Sigmoid colon (tissue), 6 donors: ENCODE measurements at regions not wholly inside any gene's neighbourhood (a gene's known extent, or its start where the extent isn't known, plus 50 kb on each side); places are given as distances from the start of the nearest gene placed in this dataset.

ENCODE experiments used
- DNase-seq: peaks from one replicate; pipeline ENCODE4 v3.0.0-alpha.2; 2019
- H3K27ac ChIP-seq, 4 donors: fragments of 200-600 bp; sonication (generic); one replicate each; pipeline ENCODE4 v1.5.1; 2016 to 2019; ENCODE audit warnings: mild to moderate bottlenecking in 1 of 4
- H3K27me3 ChIP-seq, 3 donors: fragments of 200-600 bp; sonication (generic); one replicate each; pipeline ENCODE4 v1.5.1; 2019; ENCODE audit warnings: mild to moderate bottlenecking in 1 of 3
- H3K36me3 ChIP-seq, 4 donors: fragments of 200-600 bp; sonication (generic); one replicate each; pipeline ENCODE4 v1.5.1; 2016 to 2019
- H3K4me1 ChIP-seq, 4 donors: fragments of 200-600 bp; sonication (generic); one replicate each; pipeline ENCODE4 v1.5.1; 2017 to 2019
- H3K4me3 ChIP-seq, 4 donors: fragments of 200-600 bp; sonication (generic); one replicate each; pipeline ENCODE4 v1.5.1; 2017 to 2019; ENCODE audit warnings: mild to moderate bottlenecking in 2 of 4, moderate library complexity in 1 of 4
- H3K9me3 ChIP-seq, 4 donors: fragments of 200-600 bp in 3 of 4; sonication (generic) in 3 of 4; one replicate each; pipeline versions ENCODE4 v1.5.1 to v1.6.1; 2013 to 2019
- CTCF ChIP-seq, 4 experiments: fragments of 450-650 bp in 3 of 4; fragments of 200-600 bp in 1 of 4; IDR thresholded peaks; one replicate each; pipeline ENCODE4 v1.5.1; 2016 to 2019; ENCODE audit warnings: antibody characterized with exemption in 4 of 4, mild to moderate bottlenecking in 3 of 4, moderate library complexity in 2 of 4
- EP300 ChIP-seq, 4 donors: sonication (generic); formaldehyde crosslinking; IDR thresholded peaks; one replicate each; pipeline ENCODE4 v1.6.1; 2017; ENCODE audit warnings: antibody characterized with exemption in 4 of 4
- POLR2A ChIP-seq, 2 donors: fragments of 450-650 bp; IDR thresholded peaks; one replicate each; pipeline ENCODE4 v1.6.1; 2016; ENCODE audit warnings: antibody characterized with exemption in 2 of 2, mild to moderate bottlenecking in 2 of 2, moderate library complexity in 2 of 2
- POLR2AphosphoS5 ChIP-seq, 4 donors: sonication (generic); formaldehyde crosslinking; IDR thresholded peaks; one replicate each; pipeline ENCODE4 v1.6.1; 2017; ENCODE audit warnings: antibody characterized with exemption in 4 of 4
- WGBS, 2 donors: extraction: QIAGEN DNeasy Blood & Tissue Kit; methylation state at CpG; one replicate each; pipeline ENCODE4 v1.1.7; 2013; 5-methylcytosine and 5-hydroxymethylcytosine counted together
- intact Hi-C: fragments of 100-400 bp; cut with DNase I; formaldehyde crosslinking; loops from one replicate; pipeline ENCODE4 v1.15.1; 2023
- donor health status: healthy with polysubstance abuse.
- donor health status: healthy.

GRCh38 chr2:55751966-55752365, 58.3 kb upstream of the PNPT1 start:
- intact Hi-C loops, result no loop called here
- Histone ChIP-seq H3K27ac (no peak overlapping the region), H3K9me3 (peaks cover 0 to 3% (median 0%) of the 10 kb centered on the region in 4 donors), H3K36me3 (no peaks in the 10 kb centered on the region), H3K4me1 (no peaks in the 10 kb centered on the region), H3K4me3 (no peak overlapping the region), H3K27me3 (no peaks in the 10 kb centered on the region)
- TF ChIP-seq CTCF (IDR thresholded peaks at IDR 0.05) (no peak), POLR2AphosphoS5 (IDR thresholded peaks at IDR 0.05) (no peak), EP300 (IDR thresholded peaks at IDR 0.05) (no peak), POLR2A (IDR thresholded peaks at IDR 0.05) (no peak)
- no peak for DNase-seq
- WGBS, 2 donors, result 28 to 77% methylated on average over 1 of the region's 1 CpG

DNA sequence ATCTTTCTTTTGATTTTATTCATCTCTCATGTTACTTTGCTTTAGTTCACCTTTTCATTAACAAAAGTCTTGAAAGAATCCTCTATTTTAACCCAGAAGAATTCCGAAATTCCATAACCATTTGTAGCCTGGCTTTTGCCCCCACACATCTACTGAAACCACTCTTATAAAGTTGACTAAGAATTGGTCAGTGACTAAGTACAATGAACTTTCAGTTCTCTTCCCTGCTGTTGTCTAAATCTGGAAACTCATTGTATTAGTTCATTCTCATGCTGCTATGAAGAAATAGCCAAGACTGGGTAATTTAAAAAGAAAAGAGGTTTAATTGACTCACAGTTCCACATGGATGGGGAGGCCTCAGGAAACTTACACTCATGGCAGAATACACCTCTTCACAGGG, 49.9 kb upstream of the PNPT1 start:
- Histone ChIP-seq H3K9me3 (no peaks in the 10 kb centered on the region), H3K27ac (no peak overlapping the region), H3K4me1 (no peaks in the 10 kb centered on the region), H3K27me3 (no peaks in the 10 kb centered on the region), H3K36me3 (no peaks in the 10 kb centered on the region), H3K4me3 (no peak overlapping the region)
- no peak for DNase-seq
- TF ChIP-seq POLR2A (IDR thresholded peaks at IDR 0.05), result no peak
- TF ChIP-seq CTCF (IDR thresholded peaks at IDR 0.05), result no peak
- TF ChIP-seq EP300 (IDR thresholded peaks at IDR 0.05), result no peak
- no peak for TF ChIP-seq POLR2AphosphoS5 (IDR thresholded peaks at IDR 0.05)
- intact Hi-C loops, result no loop called here
- 85 to 86% methylated on average over 1 of the region's 1 CpG for WGBS, 2 donors
